DMS79 treated with DMSO at 0.1 percent for 48 hours (cell line): ENCODE measurements at regions not wholly inside any gene's neighbourhood (a gene's known extent, or its start where the extent isn't known, plus 50 kb on each side); places are given as distances from the start of the nearest gene placed in this dataset.

Source experiments
- DNase-seq: peaks from one replicate; lab custom pipeline; 2025; lab: John Stamatoyannopoulos, UW

- no peak for DNase-seq
These were observed 93.4 kb upstream of the EDNRB start for GRCh38 chr13:78012046-78012445.

GRCh38 chr13:78004821-78005220 is 86.2 kb upstream of the EDNRB start:
- no peak for DNase-seq

GRCh38 chr13:77999746-78000145 is 81.1 kb upstream of the EDNRB start:
- no peak for DNase-seq

GRCh38 chr13:77994166-77994565 is 75.5 kb upstream of the EDNRB start:
- DNase-seq = no peak

- no peak for DNase-seq
These were observed 72.4 kb upstream of the EDNRB start for GRCh38 chr13:77991003-77991402.

GRCh38 chr13:77989281-77989680 is 70.7 kb upstream of the EDNRB start:
- DNase-seq = no peak

- no peak for DNase-seq
These were observed 69.7 kb upstream of the EDNRB start for GRCh38 chr13:77988355-77988754.

GRCh38 chr13:77986713-77987112 is 68.1 kb upstream of the EDNRB start:
- no peak for DNase-seq

GRCh38 chr13:77985866-77986636 is 67.4 kb upstream of the EDNRB start:
- no peak for DNase-seq

- no peak for DNase-seq
These were observed 62.8 kb upstream of the EDNRB start for GRCh38 chr13:77981281-77981881.

GRCh38 chr13:77980592-77980991 is 62.0 kb upstream of the EDNRB start:
- DNase-seq = no peak

GRCh38 chr13:77979721-77980385 is 61.2 kb upstream of the EDNRB start:
- no peak for DNase-seq

GRCh38 chr13:77975358-77976042 is 56.9 kb upstream of the EDNRB start:
- no peak for DNase-seq

- no peak for DNase-seq
These were observed 50.7 kb upstream of the EDNRB start for GRCh38 chr13:77969299-77969698.
